HCT116 (cell line): ENCODE measurements at regions not wholly inside any gene's neighbourhood (a gene's known extent, or its start where the extent isn't known, plus 50 kb on each side); places are given as distances from the start of the nearest gene placed in this dataset.

Experiments
- ATAC-seq: fragments of 200-7000 bp; cut with Tn5 transposase; 2 replicates; pipeline ENCODE4 v1.9.1; 2020; ENCODE audit warnings: mild to moderate bottlenecking, moderate library complexity
- BruUV-seq: library from RNA; stranded (reverse); fragments of 400-500 nt; replicated peaks from 2 replicates; lab custom pipeline; 2021; lab: Mats Ljungman, UMichigan
- CTCF ChIA-PET: fragments of 300-600 bp; sonication (Branson Sonifier 250); formaldehyde crosslinking; loops from one replicate; lab custom pipeline; 2021; ENCODE audit warnings: antibody characterized with exemption; lab: Charles Lee
- POLR2A ChIA-PET: fragments of 300-600, 350-600 bp; sonication (Branson Sonifier 250); formaldehyde crosslinking; loops from one replicate; lab custom pipeline; 2021; ENCODE audit warnings: antibody characterized with exemption; lab: Charles Lee
- RAD21 ChIA-PET, 2 experiments: fragments of 300-600 bp; sonication (Branson Sonifier 250); formaldehyde crosslinking; loops; one replicate each; lab custom pipeline; 2023; ENCODE audit warnings: low total read pairs in 2 of 2; ENCODE audit not compliant: uncharacterized antibody in 2 of 2, unreplicated experiment in 2 of 2, low non-redundant PET in 1 of 2; lab: Charles Lee
- DNase-seq: peaks from one replicate; pipeline ENCODE4 v3.0.0-alpha.2; 2010; ENCODE audit warnings: low read depth, low spot score
- H2AFZ ChIP-seq: fragments of 200-600 bp; shearing (Covaris generic), sonication (generic); 2 replicates; pipeline ENCODE4 v1.6.1; 2017; ENCODE audit warnings: low read depth, mixed run types, mixed read lengths, antibody characterized with exemption, low read length; ENCODE audit not compliant: poor library complexity, severe bottlenecking
- H3K27ac ChIP-seq: 2 replicates; pipeline ENCODE4 v1.5.1; 2012; ENCODE audit warnings: low read depth, low read length
- H3K27me3 ChIP-seq: fragments of 200-600 bp; sonication (generic); 2 replicates; pipeline ENCODE4 v1.6.1; 2016; ENCODE audit warnings: mixed run types, low read length, mixed read lengths; ENCODE audit not compliant: insufficient read depth
- H3K36me3 ChIP-seq, 2 experiments: fragments of 200-500 bp in 1 of 2; fragments of 200-600 bp in 1 of 2; sonication (Bioruptor generic) in 1 of 2; sonication (generic) in 1 of 2; 2 replicates each; pipeline versions ENCODE4 v1.5.1 to v1.6.1; 2014 to 2016; ENCODE audit warnings: low read length in 2 of 2, inconsistent platforms in 1 of 2, mixed read lengths in 1 of 2, mixed run types in 1 of 2; ENCODE audit not compliant: insufficient read depth in 2 of 2, control insufficient read depth in 1 of 2
- H3K4me1 ChIP-seq, 2 experiments: fragments of 200-600 bp in 1 of 2; sonication (generic) in 1 of 2; 2 replicates each; pipeline versions ENCODE4 v1.5.1 to v1.6.1; 2012 to 2017; ENCODE audit warnings: low read length in 2 of 2, inconsistent platforms in 1 of 2, mild to moderate bottlenecking in 1 of 2, mixed read lengths in 1 of 2, mixed run types in 1 of 2, moderate library complexity in 1 of 2; ENCODE audit not compliant: insufficient read depth in 2 of 2, control insufficient read depth in 1 of 2
- H3K4me2 ChIP-seq: fragments of 200-600 bp; sonication (generic); 2 replicates; pipeline ENCODE4 v1.6.1; 2017; ENCODE audit warnings: mixed run types, low read length, mixed read lengths
- H3K4me3 ChIP-seq, 2 experiments: fragments of 200-600 bp in 1 of 2; sonication (generic) in 1 of 2; replicated peaks in 1 of 2; 2 replicates each; pipeline ENCODE4 v1.5.1; 2011 to 2016; ENCODE audit warnings: low read length in 2 of 2, control low read depth in 1 of 2, low read depth in 1 of 2, mild to moderate bottlenecking in 1 of 2, mixed read lengths in 1 of 2, mixed run types in 1 of 2
- H3K79me2 ChIP-seq: fragments of 200-600 bp; sonication (generic); 2 replicates; pipeline ENCODE4 v1.6.1; 2017; ENCODE audit warnings: mild to moderate bottlenecking, mixed run types, low read length, moderate library complexity, mixed read lengths; ENCODE audit not compliant: insufficient read depth
- H3K9ac ChIP-seq: fragments of 200-600 bp; sonication (generic); 2 replicates; pipeline ENCODE4 v1.6.1; 2016; ENCODE audit warnings: low read length, mixed read lengths
- H3K9me2 ChIP-seq: fragments of 200-600 bp; sonication (generic), shearing (Covaris generic); 2 replicates; pipeline ENCODE4 v1.6.1; 2017; ENCODE audit warnings: mixed run types, mild to moderate bottlenecking, moderate library complexity; ENCODE audit not compliant: insufficient read depth
- H3K9me3 ChIP-seq, 2 experiments: fragments of 200-500 bp in 1 of 2; fragments of 200-600 bp in 1 of 2; sonication (Bioruptor generic) in 1 of 2; sonication (generic) in 1 of 2; 2 replicates each; pipeline ENCODE4 v1.6.1; 2014 to 2017; ENCODE audit warnings: low read length in 2 of 2, mixed read lengths in 2 of 2, inconsistent platforms in 1 of 2, low read depth in 1 of 2, mild to moderate bottlenecking in 1 of 2, mixed run types in 1 of 2, moderate library complexity in 1 of 2; ENCODE audit not compliant: control insufficient read depth in 1 of 2, insufficient read depth in 1 of 2
- H4K20me1 ChIP-seq: fragments of 200-600 bp; sonication (generic), shearing (Covaris generic); 2 replicates; pipeline ENCODE4 v1.6.1; 2017; ENCODE audit warnings: mixed run types, mild to moderate bottlenecking, moderate library complexity; ENCODE audit not compliant: insufficient read depth
- CBX3 ChIP-seq: IDR thresholded peaks from 2 replicates; pipeline ENCODE4 v1.6.1; 2012; ENCODE audit warnings: low read depth
- CEBPB ChIP-seq: IDR thresholded peaks from 2 replicates; pipeline ENCODE4 v1.6.1; 2012; ENCODE audit warnings: low read depth
- EGR1 ChIP-seq: IDR thresholded peaks from 2 replicates; pipeline ENCODE4 v1.6.1; 2012; ENCODE audit warnings: low read depth
- EZH2 ChIP-seq: fragments of 200-600 bp; sonication (generic); IDR thresholded peaks from 2 replicates; pipeline ENCODE4 v1.6.1; 2017; ENCODE audit warnings: antibody characterized with exemption, mixed run types
- EZH2phosphoT487 ChIP-seq: fragments of 200-600 bp; IDR thresholded peaks from 2 replicates; pipeline ENCODE4 v1.6.1; 2018; ENCODE audit warnings: antibody characterized with exemption, borderline replicate concordance
- FOSL1 ChIP-seq: IDR thresholded peaks from 2 replicates; pipeline ENCODE4 v1.6.1; 2012; ENCODE audit warnings: low read depth
- JUND ChIP-seq: IDR thresholded peaks from 2 replicates; pipeline ENCODE4 v1.6.1; 2012
- POLR2A ChIP-seq: IDR thresholded peaks from 2 replicates; pipeline ENCODE4 v1.7.0; 2011; ENCODE audit warnings: borderline replicate concordance; ENCODE audit not compliant: insufficient read depth, insufficient read length; ENCODE audit errors: extremely low read depth
- RAD21 ChIP-seq: IDR thresholded peaks from 2 replicates; pipeline ENCODE4 v1.6.1; 2012; ENCODE audit warnings: low read depth, mild to moderate bottlenecking
- SIN3A ChIP-seq: IDR thresholded peaks from 2 replicates; pipeline ENCODE4 v1.6.1; 2012; ENCODE audit warnings: low read depth
- SRF ChIP-seq: IDR thresholded peaks from 2 replicates; pipeline ENCODE4 v1.6.1; 2012; ENCODE audit warnings: low read depth
- TCF7L2 ChIP-seq: IDR thresholded peaks from 2 replicates; pipeline ENCODE4 v1.7.0; 2011; ENCODE audit warnings: borderline replicate concordance, inconsistent platforms; ENCODE audit not compliant: insufficient read depth, insufficient read length; ENCODE audit errors: extremely low read depth
- YY1 ChIP-seq: IDR thresholded peaks from 2 replicates; pipeline ENCODE4 v1.6.1; 2011; ENCODE audit warnings: low read length, low read depth, moderate library complexity, mild to moderate bottlenecking; ENCODE audit not compliant: insufficient replicate concordance; ENCODE audit errors: extremely low read depth
- ZBTB33 ChIP-seq: IDR thresholded peaks from 2 replicates; pipeline ENCODE4 v1.6.1; 2011; ENCODE audit warnings: mild to moderate bottlenecking, low read length, moderate library complexity; ENCODE audit not compliant: insufficient replicate concordance; ENCODE audit errors: extremely low read depth
- ZFX ChIP-seq: fragments of 450-650 bp; IDR thresholded peaks from 2 replicates; pipeline ENCODE4 v1.6.1; 2017
- ZNF274 ChIP-seq: fragments of 200-500 bp; sonication (Bioruptor generic); IDR thresholded peaks from 2 replicates; pipeline ENCODE4 v1.6.1; 2014; ENCODE audit warnings: mild to moderate bottlenecking, low read depth, low read length, inconsistent platforms
- intact Hi-C: fragments of 100-400 bp; cut with micrococcal nuclease; formaldehyde crosslinking; loops from 2 replicates; pipeline ENCODE4 v1.10.0; 2022

DNA sequence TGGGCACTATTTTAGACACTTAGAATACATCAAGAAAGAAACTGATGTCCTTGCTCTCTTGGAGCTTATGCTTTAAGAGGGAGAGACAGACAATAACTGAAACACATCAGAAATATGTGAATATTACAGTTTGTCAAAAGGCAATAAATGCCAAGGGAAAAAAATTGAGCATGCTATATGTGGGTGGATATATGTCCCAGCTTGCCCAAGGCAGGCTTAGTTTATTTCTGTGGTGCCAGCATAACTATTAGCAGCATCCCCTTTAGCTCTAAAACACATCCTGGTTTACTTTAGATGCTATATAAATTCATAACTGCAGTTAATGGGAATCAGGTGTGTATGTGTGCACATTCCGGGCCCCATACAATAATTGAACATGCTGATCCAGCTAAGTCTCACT, 191.2 kb upstream of the PDZRN3 start:
- no TSS peak for BruUV-seq
- ATAC-seq: no peak
- Histone ChIP-seq H3K36me3 (no peaks in the 10 kb centered on the region), H3K9me2 (no peaks in the 10 kb centered on the region), H3K4me3 (no peak overlapping the region), H3K9ac (no peak overlapping the region), H4K20me1 (no peaks in the 10 kb centered on the region), H3K4me1 (no peaks in the 10 kb centered on the region), H3K27me3 (no peaks in the 10 kb centered on the region), H3K27ac (no peak overlapping the region), H3K4me2 (no peak overlapping the region), H3K9me3 (peaks cover 0 to 9% of the 10 kb centered on the region in 2 experiments; a peak in 2 of 4 replicates), H3K79me2 (no peaks in the 10 kb centered on the region), H2AFZ (no peak overlapping the region)
- DNase-seq: no peak
- RAD21 ChIA-PET: no interaction called here
- POLR2A ChIA-PET: no interaction called here
- TF ChIP-seq EZH2phosphoT487 (no peak), FOSL1 (no peak), ZNF274 (no peak), YY1 (no peak), ZBTB33 (no peak)
- intact Hi-C loops: no loop called here
- CTCF ChIA-PET: no interaction called here

DNA sequence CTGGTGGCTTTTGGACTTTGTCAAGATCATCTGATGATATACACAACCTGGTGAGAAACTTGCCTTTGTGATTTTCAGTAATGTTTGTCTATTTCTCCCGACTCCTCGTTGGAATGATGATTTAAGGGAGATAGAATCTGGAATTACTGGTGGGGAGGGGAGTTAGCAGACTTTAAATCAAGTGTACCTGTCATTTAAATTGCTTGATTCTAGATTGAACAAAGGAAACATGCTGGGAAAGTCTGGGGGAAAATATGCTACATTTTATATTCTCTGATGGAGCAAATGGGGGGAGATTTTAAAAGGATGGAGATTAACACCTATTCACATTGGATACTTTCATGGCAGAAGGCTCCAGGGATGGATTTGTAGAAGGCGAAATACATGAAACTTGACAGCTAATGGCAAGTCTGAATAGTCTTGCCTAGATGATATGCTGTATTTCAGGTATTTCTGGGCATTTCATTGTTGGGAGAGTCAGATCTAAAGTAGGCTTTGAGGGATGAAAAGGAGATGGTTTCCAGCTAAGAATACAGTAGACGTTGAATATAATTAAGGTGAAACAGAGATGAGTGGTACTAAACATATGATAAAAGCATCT, 189.1 kb upstream of the PDZRN3 start:
- H3K27me3 ChIP-seq: no peaks in the 10 kb centered on the region
- no peak overlapping the region for H3K27ac ChIP-seq
- ChIA-PET POLR2A (no interaction called here), CTCF (no interaction called here), RAD21 (no interaction called here)
- H3K4me1 ChIP-seq: no peaks in the 10 kb centered on the region
- H3K4me2 ChIP-seq: no peak overlapping the region
- DNase-seq (no peak), ATAC-seq (no peak)
- BruUV-seq: no TSS peak
- intact Hi-C loops: no loop called here
- H3K9me2 ChIP-seq: no peaks in the 10 kb centered on the region
- no peaks in the 10 kb centered on the region for H3K79me2 ChIP-seq
- no peaks in the 10 kb centered on the region for H3K36me3 ChIP-seq
- no peak overlapping the region for H3K4me3 ChIP-seq
- H4K20me1 ChIP-seq: no peaks in the 10 kb centered on the region
- H2AFZ ChIP-seq: no peak overlapping the region
- H3K9ac ChIP-seq: no peak overlapping the region
- H3K9me3 ChIP-seq: peaks cover 0 to 9% of the 10 kb centered on the region in 2 experiments; a peak in 2 of 4 replicates
- TF ChIP-seq SRF (no peak), CBX3 (no peak), ZFX (no peak), EGR1 (no peak), TCF7L2 (no peak), ZBTB33 (no peak), CEBPB (no peak), ZNF274 (no peak), YY1 (no peak), JUND (no peak), RAD21 (no peak), POLR2A (no peak), EZH2phosphoT487 (no peak), SIN3A (no peak), EZH2 (no peak)
